H9 (cell line): ENCODE measurements at regions not wholly inside any gene's neighbourhood (a gene's known extent, or its start where the extent isn't known, plus 50 kb on each side); places are given as distances from the start of the nearest gene placed in this dataset.

Source experiments
- DNase-seq: peaks from one replicate; pipeline ENCODE4 v3.0.0-alpha.2; 2017
- H2AFZ ChIP-seq: one replicate; pipeline ENCODE4 v1.6.1; 2013; ENCODE audit warnings: mild to moderate bottlenecking, low read length, control low read depth, moderate library complexity
- H2AK5ac ChIP-seq: 2 replicates; pipeline ENCODE4 v1.6.1; 2013; ENCODE audit warnings: low read length, control low read depth, mixed read lengths; ENCODE audit not compliant: insufficient read length
- H2BK120ac ChIP-seq: one replicate; pipeline ENCODE4 v1.6.1; 2013; ENCODE audit warnings: low read depth, mild to moderate bottlenecking, low read length, control low read depth, inconsistent platforms; ENCODE audit not compliant: poor library complexity, severe bottlenecking
- H2BK12ac ChIP-seq: 2 replicates; pipeline ENCODE4 v1.6.1; 2013; ENCODE audit warnings: low read length, control low read depth, mixed read lengths, low read depth; ENCODE audit not compliant: insufficient read length
- H2BK15ac ChIP-seq: 2 replicates; pipeline ENCODE4 v1.6.1; 2013; ENCODE audit warnings: low read depth, low read length, control low read depth
- H2BK20ac ChIP-seq: one replicate; pipeline ENCODE4 v1.6.1; 2013; ENCODE audit warnings: low read depth, mild to moderate bottlenecking, low read length, control low read depth, inconsistent platforms; ENCODE audit not compliant: poor library complexity, severe bottlenecking
- H2BK5ac ChIP-seq: 2 replicates; pipeline ENCODE4 v1.6.1; 2013; ENCODE audit warnings: low read length, control low read depth, mixed read lengths; ENCODE audit not compliant: insufficient read length
- H3K14ac ChIP-seq: 2 replicates; pipeline ENCODE4 v1.6.1; 2013; ENCODE audit warnings: low read length, control low read depth; ENCODE audit not compliant: insufficient read depth
- H3K18ac ChIP-seq: 2 replicates; pipeline ENCODE4 v1.6.1; 2013; ENCODE audit warnings: low read depth, mild to moderate bottlenecking, mixed read lengths, low read length, control low read depth; ENCODE audit not compliant: insufficient read length
- H3K23ac ChIP-seq: 2 replicates; pipeline ENCODE4 v1.6.1; 2013; ENCODE audit warnings: low read length, control low read depth, mixed read lengths, low read depth; ENCODE audit not compliant: insufficient read length
- H3K23me2 ChIP-seq: 2 replicates; pipeline ENCODE4 v1.6.1; 2013; ENCODE audit warnings: low read depth, mild to moderate bottlenecking, mixed read lengths, low read length, control low read depth; ENCODE audit not compliant: insufficient read length, poor library complexity, severe bottlenecking
- H3K27ac ChIP-seq: 2 replicates; pipeline ENCODE4 v1.5.1; 2013; ENCODE audit warnings: low read length, control low read depth, mixed read lengths, low read depth; ENCODE audit not compliant: insufficient read length
- H3K27me3 ChIP-seq: 2 replicates; pipeline ENCODE4 v1.6.1; 2013; ENCODE audit warnings: low read length, control low read depth, inconsistent platforms; ENCODE audit not compliant: insufficient read depth
- H3K4ac ChIP-seq: 2 replicates; pipeline ENCODE4 v1.6.1; 2013; ENCODE audit warnings: low read depth, mild to moderate bottlenecking, control low read depth, inconsistent platforms, low read length, moderate library complexity
- H3K4me1 ChIP-seq: 2 replicates; pipeline ENCODE4 v1.6.1; 2013; ENCODE audit warnings: low read length, control low read depth, inconsistent platforms; ENCODE audit not compliant: insufficient read depth
- H3K4me2 ChIP-seq: 2 replicates; pipeline ENCODE4 v1.6.1; 2013; ENCODE audit warnings: low read length, control low read depth, mixed read lengths; ENCODE audit not compliant: insufficient read length, insufficient read depth
- H3K56ac ChIP-seq: 2 replicates; pipeline ENCODE4 v1.6.1; 2013; ENCODE audit warnings: low read depth, mild to moderate bottlenecking, mixed read lengths, low read length, control low read depth; ENCODE audit not compliant: insufficient read length
- H3K79me1 ChIP-seq: 2 replicates; pipeline ENCODE4 v1.6.1; 2013; ENCODE audit warnings: low read depth, mild to moderate bottlenecking, moderate library complexity, low read length, control low read depth, inconsistent platforms; ENCODE audit not compliant: insufficient read depth, poor library complexity, severe bottlenecking
- H3K79me2 ChIP-seq: 2 replicates; pipeline ENCODE4 v1.6.1; 2013; ENCODE audit warnings: low read length, control low read depth, inconsistent platforms; ENCODE audit not compliant: insufficient read depth
- H3K9ac ChIP-seq: 2 replicates; pipeline ENCODE4 v1.6.1; 2013; ENCODE audit warnings: low read length, control low read depth, mixed read lengths; ENCODE audit not compliant: insufficient read length; ENCODE audit errors: extremely low read depth
- H3K9me3 ChIP-seq: one replicate; pipeline ENCODE4 v1.6.1; 2013; ENCODE audit warnings: low read depth, low read length, inconsistent platforms; ENCODE audit not compliant: control insufficient read depth
- H3T11ph ChIP-seq: one replicate; pipeline ENCODE4 v1.6.1; 2013; ENCODE audit warnings: mild to moderate bottlenecking, low read length, control low read depth, inconsistent platforms
- H4K20me1 ChIP-seq: one replicate; pipeline ENCODE4 v1.6.1; 2013; ENCODE audit not compliant: control insufficient read depth, insufficient read length, insufficient read depth
- H4K5ac ChIP-seq: 2 replicates; pipeline ENCODE4 v1.6.1; 2013; ENCODE audit warnings: low read depth, mild to moderate bottlenecking, mixed read lengths, low read length, control low read depth; ENCODE audit not compliant: insufficient read length
- H4K8ac ChIP-seq: replicated peaks from 2 replicates; pipeline ENCODE4 v1.6.1; 2013; ENCODE audit warnings: low read length, control low read depth, mixed read lengths, low read depth; ENCODE audit not compliant: insufficient read length
- H4K91ac ChIP-seq: 2 replicates; pipeline ENCODE4 v1.6.1; 2013; ENCODE audit warnings: low read depth, mild to moderate bottlenecking, moderate library complexity, mixed read lengths, low read length, control low read depth; ENCODE audit not compliant: insufficient read length
- H3K27ac Mint-ChIP-seq, 3 experiments: 2 replicates in 2 of 3; 3 replicates in 1 of 3; pipeline ENCODE4 v1.8.0; 2020 to 2021; ENCODE audit warnings: mixed read lengths in 3 of 3, mild to moderate bottlenecking in 1 of 3, moderate library complexity in 1 of 3
- H3K27me3 Mint-ChIP-seq: 2 replicates; pipeline ENCODE4 v1.8.0; 2021; ENCODE audit warnings: low read depth, mild to moderate bottlenecking, moderate library complexity, mixed read lengths
- H3K36me3 Mint-ChIP-seq, 3 experiments: 2 replicates in 2 of 3; 3 replicates in 1 of 3; pipeline ENCODE4 v1.8.0; 2020 to 2021; ENCODE audit warnings: low read depth in 3 of 3, mixed read lengths in 3 of 3; ENCODE audit not compliant: insufficient read depth in 1 of 3
- H3K4me1 Mint-ChIP-seq, 2 experiments: 2 replicates each; pipeline ENCODE4 v1.8.0; 2020; ENCODE audit warnings: mixed read lengths in 2 of 2
- H3K4me3 Mint-ChIP-seq, 2 experiments: 2 replicates in 1 of 2; 3 replicates in 1 of 2; pipeline ENCODE4 v1.8.0; 2020 to 2021; ENCODE audit warnings: mild to moderate bottlenecking in 2 of 2, mixed read lengths in 2 of 2, moderate library complexity in 1 of 2
- H3K9me3 Mint-ChIP-seq, 2 experiments: 2 replicates in 1 of 2; 3 replicates in 1 of 2; pipeline ENCODE4 v1.8.0; 2020; ENCODE audit warnings: mild to moderate bottlenecking in 2 of 2, mixed read lengths in 2 of 2, moderate library complexity in 1 of 2
- WGBS: extraction: QIAGEN DNeasy Blood & Tissue Kit; methylation state at CpG from one replicate; pipeline ENCODE4 v1.1.7; 2013; ENCODE audit warnings: missing lambda C conversion rate, low lambda C conversion rate, mixed read lengths; ENCODE audit not compliant: insufficient read length; ENCODE audit errors: extremely low coverage; 5-methylcytosine and 5-hydroxymethylcytosine counted together
- TF ChIP-seq, protein P1 (sequence below): fragments of 200-600 bp; sonication (generic); conservative IDR thresholded peaks from 3 replicates; pipeline ENCODE4 v1.8.0; 2021; ENCODE audit warnings: antibody characterized with exemption, mild to moderate bottlenecking

DNA sequence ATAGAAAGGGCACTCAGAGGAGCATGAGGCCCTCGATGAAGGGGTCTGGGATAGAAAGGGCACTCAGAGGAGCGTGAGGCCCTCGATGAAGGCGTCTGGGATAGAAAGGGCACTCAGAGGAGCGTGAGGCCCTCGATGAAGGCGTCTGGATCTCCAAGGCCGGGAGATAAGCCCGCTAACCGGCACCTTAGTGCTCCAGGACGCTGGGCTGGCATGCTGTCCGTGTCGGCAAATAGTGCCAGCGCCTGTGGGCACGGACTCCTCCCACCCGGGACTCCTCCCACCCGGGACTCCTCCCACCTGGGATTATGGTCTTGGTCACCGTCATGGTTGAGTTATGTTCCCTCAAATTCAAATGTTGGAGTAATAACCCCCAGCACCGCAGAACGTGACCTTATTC is 725.3 kb downstream of the BRD1 start:
- no peak overlapping the region for H3K23ac ChIP-seq
- no peak overlapping the region for H2AK5ac ChIP-seq
- H3K18ac ChIP-seq: no peak overlapping the region
- H3K27ac ChIP-seq: no peak overlapping the region
- H2BK12ac ChIP-seq: no peak overlapping the region
- no peak overlapping the region for H2BK5ac ChIP-seq
- no peak overlapping the region for H2BK15ac ChIP-seq
- H3K4me1 ChIP-seq: no peaks in the 10 kb centered on the region
- H3T11ph ChIP-seq: no peak overlapping the region
- no peak overlapping the region for H4K5ac ChIP-seq
- H3K9me3 Mint-ChIP-seq: no peaks in the 10 kb centered on the region; a peak in 1 of 5 replicates
- no peak overlapping the region for H2BK20ac ChIP-seq
- H3K79me1 ChIP-seq: no peaks in the 10 kb centered on the region
- H4K8ac ChIP-seq: no peak overlapping the region
- H3K9me3 ChIP-seq: no peaks in the 10 kb centered on the region
- H2BK120ac ChIP-seq: no peak overlapping the region
- H3K4me2 ChIP-seq: no peak overlapping the region
- no peaks in the 10 kb centered on the region for H3K23me2 ChIP-seq
- peaks cover 6% of the 10 kb centered on the region in 2 experiments; a peak in 2 of 4 replicates for H3K4me1 Mint-ChIP-seq
- peaks cover 4% of the 10 kb centered on the region; the same call in 1 of the 2 replicates for H3K27me3 Mint-ChIP-seq
- no CpG with 5 or more reads among the region's 20 CpGs for WGBS
- DNase-seq: no peak
- no peak overlapping the region for H3K56ac ChIP-seq
- no peak overlapping the region for H3K9ac ChIP-seq
- H3K14ac ChIP-seq: no peak overlapping the region
- no peak overlapping the region for H2AFZ ChIP-seq
- no peak overlapping the region for H4K91ac ChIP-seq
- no peak overlapping the region for H3K4ac ChIP-seq
- no peaks in the 10 kb centered on the region for H4K20me1 ChIP-seq
- H3K27ac Mint-ChIP-seq: no peak overlapping the region
- TF ChIP-seq, protein P1, sequence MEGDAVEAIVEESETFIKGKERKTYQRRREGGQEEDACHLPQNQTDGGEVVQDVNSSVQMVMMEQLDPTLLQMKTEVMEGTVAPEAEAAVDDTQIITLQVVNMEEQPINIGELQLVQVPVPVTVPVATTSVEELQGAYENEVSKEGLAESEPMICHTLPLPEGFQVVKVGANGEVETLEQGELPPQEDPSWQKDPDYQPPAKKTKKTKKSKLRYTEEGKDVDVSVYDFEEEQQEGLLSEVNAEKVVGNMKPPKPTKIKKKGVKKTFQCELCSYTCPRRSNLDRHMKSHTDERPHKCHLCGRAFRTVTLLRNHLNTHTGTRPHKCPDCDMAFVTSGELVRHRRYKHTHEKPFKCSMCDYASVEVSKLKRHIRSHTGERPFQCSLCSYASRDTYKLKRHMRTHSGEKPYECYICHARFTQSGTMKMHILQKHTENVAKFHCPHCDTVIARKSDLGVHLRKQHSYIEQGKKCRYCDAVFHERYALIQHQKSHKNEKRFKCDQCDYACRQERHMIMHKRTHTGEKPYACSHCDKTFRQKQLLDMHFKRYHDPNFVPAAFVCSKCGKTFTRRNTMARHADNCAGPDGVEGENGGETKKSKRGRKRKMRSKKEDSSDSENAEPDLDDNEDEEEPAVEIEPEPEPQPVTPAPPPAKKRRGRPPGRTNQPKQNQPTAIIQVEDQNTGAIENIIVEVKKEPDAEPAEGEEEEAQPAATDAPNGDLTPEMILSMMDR: no peak
- no peaks in the 10 kb centered on the region for H3K27me3 ChIP-seq
- no peaks in the 10 kb centered on the region for H3K36me3 Mint-ChIP-seq
- H3K79me2 ChIP-seq: no peaks in the 10 kb centered on the region
- no peak overlapping the region for H3K4me3 Mint-ChIP-seq
